AG04449 (cell line): ENCODE measurements at regions not wholly inside any gene's neighbourhood (a gene's known extent, or its start where the extent isn't known, plus 50 kb on each side); places are given as distances from the start of the nearest gene placed in this dataset.

Experiments used
- CTCF ChIA-PET: fragments of 350-600 bp; formaldehyde crosslinking; extraction: SDS; loops from one replicate; lab custom pipeline; 2021; ENCODE audit warnings: antibody characterized with exemption; lab: Yijun Ruan, JAX
- POLR2A ChIA-PET: fragments of 400-600, 350-600 bp; formaldehyde crosslinking; extraction: SDS; loops from one replicate; lab custom pipeline; 2020; ENCODE audit warnings: antibody characterized with exemption, inconsistent platforms; lab: Yijun Ruan, JAX
- DNase-seq: peaks from one replicate; pipeline ENCODE4 v3.0.0-alpha.2; 2010; ENCODE audit warnings: low read depth, low spot score
- H3K4me3 ChIP-seq: 2 replicates; pipeline ENCODE4 v1.5.1; 2011; ENCODE audit warnings: low read depth, mild to moderate bottlenecking, control low read depth, low read length
- CTCF ChIP-seq: IDR thresholded peaks from one replicate; pipeline ENCODE4 v1.5.1; 2011; ENCODE audit warnings: mild to moderate bottlenecking, moderate library complexity, low read length, control low read depth, inconsistent platforms; ENCODE audit not compliant: insufficient read depth; ENCODE audit errors: missing control alignments

- CTCF ChIA-PET = no interaction called here
- POLR2A ChIA-PET = no interaction called here
These were observed 272.5 kb downstream of the PTTG2 start for GRCh38 chr4:38232741-38233140.

GRCh38 chr4:38233727-38234480, 273.7 kb downstream of the PTTG2 start:
- ChIA-PET CTCF (no interaction called here), POLR2A (interaction anchor here (0.6 kb wide), 2 partner anchors 303 to 566 kb away, joined by 3 read pairs; no protein-coding TSS in a partner anchor)
- no peak overlapping the region for H3K4me3 ChIP-seq
- DNase-seq = no peak
- TF ChIP-seq CTCF = no peak

More at GRCh38 chr4:38232741-38233140, 272.5 kb downstream of the PTTG2 start:
- no peak overlapping the region for H3K4me3 ChIP-seq
- no peak for DNase-seq
- TF ChIP-seq CTCF = no peak

DNA sequence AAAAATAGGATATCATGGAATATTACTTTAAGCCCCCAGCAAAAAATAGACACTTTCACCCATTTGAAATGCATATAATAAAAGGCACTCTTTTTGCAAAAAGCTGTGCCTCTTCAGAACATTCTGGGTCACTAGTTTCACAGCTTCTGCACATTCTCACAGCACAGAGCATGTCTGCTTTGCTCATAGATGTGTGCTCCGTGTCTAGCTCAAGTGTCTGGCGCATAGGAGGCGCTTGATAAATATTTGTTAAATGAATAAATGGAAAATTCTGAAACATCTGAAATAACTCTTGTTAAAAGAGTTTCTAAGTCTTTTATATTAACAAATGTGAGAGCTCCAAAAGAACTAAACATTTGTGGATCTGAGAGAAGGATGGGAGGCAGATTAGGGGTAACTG, 275.2 kb downstream of the PTTG2 start:
- POLR2A ChIA-PET = no interaction called here
- no peak for DNase-seq
- CTCF ChIA-PET = interaction anchor here (1.7 kb wide), 1 partner anchor 439 kb away, joined by 4 read pairs; no protein-coding TSS in a partner anchor
- TF ChIP-seq CTCF = no peak
- H3K4me3 ChIP-seq = no peak overlapping the region

- no peak overlapping the region for H3K4me3 ChIP-seq
- ChIA-PET POLR2A (no interaction called here), CTCF (interaction anchor here (1.5 to 1.7 kb wide), 2 partner anchors 9 to 439 kb away, joined by 3 to 4 read pairs; no protein-coding TSS in a partner anchor)
- no peak for TF ChIP-seq CTCF
- DNase-seq = no peak
These were observed 275.8 kb downstream of the PTTG2 start for GRCh38 chr4:38236003-38236402.

DNA sequence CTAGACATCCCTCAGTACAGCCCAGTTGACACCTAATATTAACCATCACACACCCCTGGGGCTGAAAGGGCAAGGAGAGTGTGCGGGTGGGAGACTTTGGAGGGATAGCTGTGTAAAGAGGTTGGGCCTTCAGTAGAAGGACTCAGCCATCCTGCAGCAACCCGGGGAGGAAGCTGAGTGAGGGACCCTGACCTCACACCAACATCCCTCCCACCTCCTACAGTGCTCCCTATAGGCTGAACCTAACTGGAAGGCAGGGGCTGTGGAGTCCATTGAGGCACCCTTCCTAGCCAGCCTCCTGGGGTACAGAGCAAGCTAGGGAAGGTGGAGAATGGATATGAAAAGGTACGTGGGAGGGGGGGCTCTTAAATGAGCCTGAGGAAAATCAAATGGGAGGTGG, 276.3 kb downstream of the PTTG2 start:
- no peak for DNase-seq
- no peak for TF ChIP-seq CTCF
- ChIA-PET POLR2A (no interaction called here), CTCF (interaction anchor here (1.5 to 1.7 kb wide), 2 partner anchors 8 to 438 kb away, joined by 3 to 4 read pairs; no protein-coding TSS in a partner anchor)
- H3K4me3 ChIP-seq = no peak overlapping the region

GRCh38 chr4:38237139-38237538, 276.9 kb downstream of the PTTG2 start:
- DNase-seq = peak; percentile 53
- ChIA-PET CTCF (interaction anchor here (1.5 kb wide), 1 partner anchor 8 kb away, joined by 3 read pairs; no protein-coding TSS in a partner anchor), POLR2A (no interaction called here)

More at GRCh38 chr4:38237139-38237538, 276.9 kb downstream of the PTTG2 start:
- peak; percentile 4 for TF ChIP-seq CTCF
- H3K4me3 ChIP-seq = no peak overlapping the region
